Esophagus (tissue), 2 donors: ENCODE measurements at regions not wholly inside any gene's neighbourhood (a gene's known extent, or its start where the extent isn't known, plus 50 kb on each side); places are given as distances from the start of the nearest gene placed in this dataset.

Source experiments
- H3K27ac ChIP-seq, 2 donors: one replicate each; pipeline ENCODE4 v1.5.1; 2013; ENCODE audit warnings: low read depth in 2 of 2, mild to moderate bottlenecking in 2 of 2, inconsistent platforms in 1 of 2, low read length in 1 of 2, moderate library complexity in 1 of 2
- H3K27me3 ChIP-seq, 2 donors: one replicate each; pipeline ENCODE4 v1.6.1; 2013; ENCODE audit warnings: low read length in 2 of 2, control low read depth in 1 of 2, mild to moderate bottlenecking in 1 of 2; ENCODE audit not compliant: insufficient read depth in 2 of 2, control insufficient read depth in 1 of 2
- H3K36me3 ChIP-seq, 2 donors: one replicate each; pipeline ENCODE4 v1.6.1; 2013; ENCODE audit warnings: low read length in 1 of 2; ENCODE audit not compliant: control insufficient read depth in 2 of 2, insufficient read depth in 2 of 2
- H3K4me1 ChIP-seq, 2 donors: one replicate each; pipeline ENCODE4 v1.6.1; 2013; ENCODE audit warnings: low read length in 1 of 2; ENCODE audit not compliant: control insufficient read depth in 2 of 2, insufficient read depth in 2 of 2
- H3K4me3 ChIP-seq, 2 donors: one replicate each; pipeline ENCODE4 v1.5.1; 2013; ENCODE audit warnings: low read length in 2 of 2, mild to moderate bottlenecking in 2 of 2, low read depth in 1 of 2, moderate library complexity in 1 of 2
- H3K9me3 ChIP-seq, 2 donors: one replicate each; pipeline ENCODE4 v1.6.1; 2013; ENCODE audit warnings: mild to moderate bottlenecking in 2 of 2, low read depth in 1 of 2, low read length in 1 of 2, moderate library complexity in 1 of 2; ENCODE audit not compliant: control insufficient read depth in 2 of 2, insufficient read depth in 1 of 2
- WGBS, 2 donors: extraction: QIAGEN DNeasy Blood & Tissue Kit; methylation state at CpG; one replicate each; pipeline ENCODE4 v1.1.7; 2013; 5-methylcytosine and 5-hydroxymethylcytosine counted together
- donor health status: healthy with polysubstance abuse.
- donor health status: Bipolar disorder and iron deficiency.

DNA sequence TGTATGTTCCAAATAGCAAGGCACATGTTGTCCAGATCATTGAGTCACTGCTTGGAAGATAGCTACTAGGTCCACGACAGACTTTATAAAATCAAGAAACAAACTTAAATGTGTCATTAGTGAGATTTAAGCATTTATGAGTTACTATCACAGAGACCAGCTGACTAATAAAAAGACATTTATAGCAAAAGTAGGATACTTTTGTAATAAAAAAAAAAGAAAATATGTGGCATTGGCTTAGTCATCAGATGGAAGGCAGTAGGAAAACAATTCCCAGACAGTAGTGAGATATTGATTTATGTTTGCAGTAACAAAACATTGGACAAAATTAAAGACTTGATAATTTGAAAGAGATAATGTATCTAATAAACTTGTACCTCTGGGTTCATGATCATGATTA lies 881.0 kb upstream of the LRRN3 start:
- no peaks in the 10 kb centered on the region for H3K9me3 ChIP-seq
- no peak overlapping the region for H3K27ac ChIP-seq
- H3K4me1 ChIP-seq: no peaks in the 10 kb centered on the region
- no peaks in the 10 kb centered on the region for H3K27me3 ChIP-seq
- no peak overlapping the region for H3K4me3 ChIP-seq
- H3K36me3 ChIP-seq: no peaks in the 10 kb centered on the region
- WGBS, 2 donors: 78% methylated on average over 1 of the region's 1 CpG

DNA sequence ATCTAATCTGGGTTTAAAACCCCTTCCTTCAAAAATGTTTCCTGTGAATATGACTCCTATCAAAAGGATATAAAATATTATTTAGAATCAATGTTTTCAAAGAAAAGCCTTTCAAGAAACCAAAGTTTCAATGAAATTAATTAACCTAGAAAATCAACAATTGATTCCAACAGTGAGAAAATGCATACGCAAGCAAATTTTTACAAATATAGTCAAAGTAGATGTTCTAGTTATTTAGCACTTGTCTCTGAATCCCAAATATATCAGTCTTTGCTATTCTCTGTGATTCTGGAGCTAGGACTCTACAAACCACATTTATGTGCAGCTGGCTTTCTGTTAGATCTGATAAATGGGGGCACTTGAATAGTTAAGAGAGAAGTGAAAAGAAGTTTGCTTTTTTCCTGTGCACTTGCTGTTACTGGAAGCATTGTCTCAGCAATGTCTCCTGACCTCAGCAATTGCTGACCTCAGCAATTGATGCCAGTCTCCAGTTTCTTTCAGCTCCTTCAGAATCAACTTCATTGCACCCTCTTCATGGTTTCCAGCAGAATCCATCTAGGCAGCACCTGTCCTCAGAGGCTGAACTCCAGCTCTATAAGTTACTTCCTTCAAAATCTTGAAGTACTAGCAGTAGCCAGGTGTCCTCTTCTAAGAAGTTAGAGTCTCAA lies 879.9 kb upstream of the LRRN3 start:
- H3K36me3 ChIP-seq: no peaks in the 10 kb centered on the region
- H3K4me3 ChIP-seq: no peak overlapping the region
- no peaks in the 10 kb centered on the region for H3K27me3 ChIP-seq
- 94 to 96% methylated on average over 1 of the region's 1 CpG for WGBS, 2 donors
- no peak overlapping the region for H3K27ac ChIP-seq
- H3K4me1 ChIP-seq: no peaks in the 10 kb centered on the region
- no peaks in the 10 kb centered on the region for H3K9me3 ChIP-seq

GRCh38 chr7:110224643-110225042 lies 866.3 kb upstream of the LRRN3 start:
- Histone ChIP-seq H3K27me3 (no peaks in the 10 kb centered on the region), H3K9me3 (no peaks in the 10 kb centered on the region), H3K4me1 (no peaks in the 10 kb centered on the region), H3K4me3 (no peak overlapping the region), H3K27ac (no peak overlapping the region), H3K36me3 (no peaks in the 10 kb centered on the region)

- Histone ChIP-seq H3K36me3 (no peaks in the 10 kb centered on the region), H3K9me3 (no peaks in the 10 kb centered on the region), H3K4me3 (no peak overlapping the region), H3K27ac (no peak overlapping the region), H3K4me1 (no peaks in the 10 kb centered on the region), H3K27me3 (no peaks in the 10 kb centered on the region)
- WGBS, 2 donors: 36 to 71% methylated on average over 1 of the region's 1 CpG
Measured at GRCh38 chr7:110246118-110246517, 844.8 kb upstream of the LRRN3 start.

- H3K4me1 ChIP-seq: no peaks in the 10 kb centered on the region
- H3K9me3 ChIP-seq: no peaks in the 10 kb centered on the region
- 42 to 63% methylated on average over 4 of the region's 4 CpGs for WGBS, 2 donors
- no peaks in the 10 kb centered on the region for H3K27me3 ChIP-seq
- H3K4me3 ChIP-seq: no peak overlapping the region
- H3K27ac ChIP-seq: no peak overlapping the region
- H3K36me3 ChIP-seq: no peaks in the 10 kb centered on the region
Measured at GRCh38 chr7:110253093-110253492, 837.8 kb upstream of the LRRN3 start.

DNA sequence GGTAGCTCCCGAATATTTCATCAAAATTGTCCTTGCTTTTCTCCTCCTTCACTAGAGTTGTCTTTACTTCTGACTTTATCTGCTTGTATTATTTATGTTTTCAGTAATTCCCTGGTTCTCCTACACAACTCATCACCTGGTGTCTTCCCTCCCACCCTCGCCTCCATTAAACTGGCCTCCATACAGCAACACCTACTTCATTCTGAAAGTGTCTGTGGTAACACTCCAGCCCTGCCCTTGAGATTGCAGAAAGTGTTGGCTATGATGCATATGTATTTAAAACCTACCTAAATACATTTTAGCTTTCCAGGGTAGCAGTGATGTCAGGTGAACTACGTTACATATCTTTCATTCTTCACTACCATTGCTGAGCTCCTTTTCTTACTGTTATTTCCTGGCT lies 833.3 kb upstream of the LRRN3 start:
- H3K4me3 ChIP-seq: no peak overlapping the region
- H3K27me3 ChIP-seq: no peaks in the 10 kb centered on the region
- WGBS, 2 donors: 89 to 90% methylated on average over 3 of the region's 3 CpGs
- H3K4me1 ChIP-seq: no peaks in the 10 kb centered on the region
- no peaks in the 10 kb centered on the region for H3K9me3 ChIP-seq
- no peak overlapping the region for H3K27ac ChIP-seq
- H3K36me3 ChIP-seq: no peaks in the 10 kb centered on the region

DNA sequence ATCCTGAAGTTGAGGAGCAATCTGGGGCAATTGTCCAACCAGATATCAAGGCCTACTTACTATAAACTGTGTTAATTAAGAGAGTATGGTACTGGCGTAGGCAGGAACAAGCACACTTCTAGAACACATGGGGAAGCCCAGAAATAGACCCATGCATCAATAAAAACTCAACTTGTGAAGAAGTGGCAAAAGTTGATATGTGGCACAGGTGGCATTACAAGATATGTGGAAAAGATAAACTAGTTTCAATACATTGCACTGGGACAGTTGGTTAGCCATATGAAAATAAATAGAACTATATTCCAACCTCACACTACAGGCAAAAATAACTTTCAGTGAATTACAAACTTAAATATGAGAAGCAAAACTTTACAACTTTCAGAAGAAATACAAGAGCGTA lies 828.7 kb upstream of the LRRN3 start:
- Histone ChIP-seq H3K27ac (no peak overlapping the region), H3K9me3 (peaks cover 0 to 1% of the 10 kb centered on the region in 2 donors), H3K27me3 (no peaks in the 10 kb centered on the region), H3K36me3 (no peaks in the 10 kb centered on the region), H3K4me1 (no peaks in the 10 kb centered on the region), H3K4me3 (no peak overlapping the region)
- 87% methylated on average over 2 of the region's 2 CpGs for WGBS, 2 donors

GRCh38 chr7:110264288-110264687 lies 826.6 kb upstream of the LRRN3 start:
- Histone ChIP-seq H3K9me3 (peaks cover 0 to 1% of the 10 kb centered on the region in 2 donors), H3K36me3 (no peaks in the 10 kb centered on the region), H3K27ac (no peak overlapping the region), H3K4me1 (no peaks in the 10 kb centered on the region), H3K4me3 (no peak overlapping the region), H3K27me3 (no peaks in the 10 kb centered on the region)
- 86 to 87% methylated on average over 5 of the region's 5 CpGs for WGBS, 2 donors

DNA sequence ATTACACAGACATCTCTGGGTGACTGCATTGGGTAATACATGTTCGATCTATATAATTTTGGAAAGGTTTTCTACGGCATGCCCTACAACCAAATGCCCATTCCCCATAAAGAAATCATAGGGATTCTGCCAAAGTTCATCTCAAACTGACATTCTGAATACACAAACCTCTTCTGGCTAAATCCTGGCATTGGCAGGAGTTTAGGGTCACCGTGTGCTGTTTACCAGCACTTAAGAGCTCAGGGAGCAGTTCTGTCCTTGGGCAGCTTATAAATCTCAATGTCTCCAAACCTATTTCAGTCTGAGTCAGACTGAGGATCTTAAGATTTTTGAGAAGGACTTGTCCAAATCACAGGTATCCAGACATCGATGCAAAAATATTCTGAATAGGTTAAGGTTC lies 809.6 kb upstream of the LRRN3 start:
- H3K27me3 ChIP-seq: no peaks in the 10 kb centered on the region
- H3K27ac ChIP-seq: no peak overlapping the region
- no peaks in the 10 kb centered on the region for H3K9me3 ChIP-seq
- H3K36me3 ChIP-seq: no peaks in the 10 kb centered on the region
- no peak overlapping the region for H3K4me3 ChIP-seq
- no peaks in the 10 kb centered on the region for H3K4me1 ChIP-seq
- WGBS, 2 donors: 55 to 63% methylated on average over 4 of the region's 4 CpGs

GRCh38 chr7:110283056-110283455 lies 807.9 kb upstream of the LRRN3 start:
- Histone ChIP-seq H3K4me3 (no peak overlapping the region), H3K27me3 (no peaks in the 10 kb centered on the region), H3K36me3 (no peaks in the 10 kb centered on the region), H3K4me1 (no peaks in the 10 kb centered on the region), H3K9me3 (no peaks in the 10 kb centered on the region), H3K27ac (no peak overlapping the region)
- WGBS, 2 donors: 44 to 50% methylated on average over 2 of the region's 2 CpGs
